WTC11 (cell line): ENCODE measurements at regions not wholly inside any gene's neighbourhood (a gene's known extent, or its start where the extent isn't known, plus 50 kb on each side); places are given as distances from the start of the nearest gene placed in this dataset.

ENCODE experiments used
- ATAC-seq: fragments of 200-7000 bp; cut with Tn5 transposase; 2 replicates; pipeline ENCODE4 v1.10.0; 2021; ENCODE audit warnings: mild to moderate bottlenecking, moderate library complexity
- CTCF ChIA-PET: fragments of 300-600 bp; sonication (Branson Sonifier 250); formaldehyde crosslinking; loops from one replicate; lab custom pipeline; 2021; ENCODE audit warnings: antibody characterized with exemption; lab: Charles Lee
- POLR2A ChIA-PET: fragments of 350-600 bp; sonication (Branson Sonifier 250); formaldehyde crosslinking; loops from one replicate; lab custom pipeline; 2021; ENCODE audit warnings: antibody characterized with exemption; lab: Charles Lee
- DNase-seq: peaks from one replicate; pipeline ENCODE4 v3.0.0; 2021; ENCODE audit warnings: low spot score
- H3K27ac Mint-ChIP-seq: 2 replicates; pipeline ENCODE4 v1.8.0; 2021; ENCODE audit warnings: mixed read lengths
- H3K27me3 Mint-ChIP-seq: 2 replicates; pipeline ENCODE4 v1.8.0; 2021; ENCODE audit warnings: low read depth, mild to moderate bottlenecking, moderate library complexity, mixed read lengths
- H3K36me3 Mint-ChIP-seq: 2 replicates; pipeline ENCODE4 v1.8.0; 2021; ENCODE audit warnings: mixed read lengths
- H3K4me1 Mint-ChIP-seq: 2 replicates; pipeline ENCODE4 v1.8.0; 2022; ENCODE audit warnings: mixed read lengths
- H3K4me3 Mint-ChIP-seq: 2 replicates; pipeline ENCODE4 v1.8.0; 2021; ENCODE audit warnings: mild to moderate bottlenecking, moderate library complexity, mixed read lengths
- H3K9me3 Mint-ChIP-seq: 2 replicates; pipeline ENCODE4 v1.8.0; 2021; ENCODE audit warnings: mixed read lengths
- AR ChIP-seq: fragments of 250-450 bp; sonication (Bioruptor Pico); IDR thresholded peaks from 2 replicates; pipeline ENCODE4 v1.9.0; 2021; ENCODE audit warnings: mild to moderate bottlenecking
- ATF1 ChIP-seq: sonication (generic); formaldehyde crosslinking; IDR thresholded peaks from 2 replicates; pipeline ENCODE4 v1.8.1; 2023; ENCODE audit warnings: mild to moderate bottlenecking, moderate library complexity, missing genetic modification reagents
- ATF3 ChIP-seq: sonication (generic); formaldehyde crosslinking; conservative IDR thresholded peaks from 2 replicates; pipeline ENCODE4 v1.8.1; 2022; ENCODE audit warnings: mild to moderate bottlenecking, missing genetic modification reagents
- ATF6 ChIP-seq: sonication (generic); formaldehyde crosslinking; IDR thresholded peaks from 2 replicates; pipeline ENCODE4 v1.8.1; 2023; ENCODE audit warnings: mild to moderate bottlenecking, missing genetic modification reagents
- CREM ChIP-seq: sonication (generic); formaldehyde crosslinking; IDR thresholded peaks from 2 replicates; pipeline ENCODE4 v1.8.1; 2022; ENCODE audit warnings: mild to moderate bottlenecking, missing genetic modification reagents, moderate library complexity
- E2F1 ChIP-seq: sonication (generic); formaldehyde crosslinking; IDR thresholded peaks from 2 replicates; pipeline ENCODE4 v1.8.0; 2022; ENCODE audit warnings: mild to moderate bottlenecking, missing genetic modification reagents
- E2F4 ChIP-seq: sonication (generic); formaldehyde crosslinking; IDR thresholded peaks from 2 replicates; pipeline ENCODE4 v1.8.1; 2022; ENCODE audit warnings: low read depth, mild to moderate bottlenecking, moderate library complexity, missing genetic modification reagents, borderline replicate concordance
- ESRRA ChIP-seq: sonication (generic); formaldehyde crosslinking; IDR thresholded peaks from 2 replicates; pipeline ENCODE4 v1.8.1; 2022; ENCODE audit warnings: mild to moderate bottlenecking, missing genetic modification reagents, borderline replicate concordance
- HMGA2 ChIP-seq: fragments of 250-450 bp; sonication (Bioruptor Pico); IDR thresholded peaks from 2 replicates; pipeline ENCODE4 v1.4.0; 2021; ENCODE audit warnings: mild to moderate bottlenecking, moderate library complexity
- HMGXB4 ChIP-seq: sonication (generic); formaldehyde crosslinking; IDR thresholded peaks from 2 replicates; pipeline ENCODE4 v1.8.1; 2023; ENCODE audit warnings: mild to moderate bottlenecking, moderate library complexity, missing genetic modification reagents
- IRF1 ChIP-seq: sonication (generic); formaldehyde crosslinking; IDR thresholded peaks from 2 replicates; pipeline ENCODE4 v1.8.0; 2023; ENCODE audit warnings: missing genetic modification reagents
- NFYB ChIP-seq: sonication (generic); formaldehyde crosslinking; conservative IDR thresholded peaks from 2 replicates; pipeline ENCODE4 v1.8.0; 2022; ENCODE audit warnings: low read depth, missing genetic modification reagents
- RORB ChIP-seq: fragments of 250-450 bp; sonication (Bioruptor Pico); IDR thresholded peaks from 2 replicates; pipeline ENCODE4 v1.9.0; 2021; ENCODE audit warnings: mild to moderate bottlenecking
- SMAD3 ChIP-seq: sonication (generic); formaldehyde crosslinking; IDR thresholded peaks from 2 replicates; pipeline ENCODE4 v1.8.0; 2022; ENCODE audit warnings: missing genetic modification reagents, mild to moderate bottlenecking, borderline replicate concordance
- STAT6 ChIP-seq: sonication (generic); formaldehyde crosslinking; conservative IDR thresholded peaks from 2 replicates; pipeline ENCODE4 v1.8.1; 2023; ENCODE audit warnings: mild to moderate bottlenecking, low read depth, missing genetic modification reagents, moderate library complexity
- TEAD1 ChIP-seq: sonication (generic); formaldehyde crosslinking; IDR thresholded peaks from 2 replicates; pipeline ENCODE4 v1.8.0; 2022; ENCODE audit warnings: mild to moderate bottlenecking, missing genetic modification reagents
- USF2 ChIP-seq: sonication (generic); formaldehyde crosslinking; IDR thresholded peaks from 2 replicates; pipeline ENCODE4 v1.8.1; 2023; ENCODE audit warnings: mild to moderate bottlenecking, missing genetic modification reagents, moderate library complexity
- ZBTB21 ChIP-seq: sonication (generic); formaldehyde crosslinking; IDR thresholded peaks from 2 replicates; pipeline ENCODE4 v1.8.1; 2023; ENCODE audit warnings: mild to moderate bottlenecking, missing genetic modification reagents, borderline replicate concordance
- ZNF416 ChIP-seq: fragments of 250-450 bp; sonication (Bioruptor Pico); IDR thresholded peaks from 2 replicates; pipeline ENCODE4 v1.9.0; 2021; ENCODE audit warnings: mild to moderate bottlenecking, inconsistent platforms

- ChIA-PET POLR2A (interaction anchor here (0.6 kb wide), 1 partner anchor 30 kb away, joined by 3 read pairs; no protein-coding TSS in a partner anchor), CTCF (no interaction called here)
- Mint-ChIP-seq H3K36me3 (no peaks in the 10 kb centered on the region), H3K9me3 (peaks cover 5% of the 10 kb centered on the region; the same call in 1 of the 2 replicates), H3K4me3 (no peak overlapping the region), H3K27me3 (no peaks in the 10 kb centered on the region; the same call in 1 of the 2 replicates), H3K4me1 (peaks cover 15% of the 10 kb centered on the region), H3K27ac (no peak overlapping the region; the same call in 1 of the 2 replicates)
- TF ChIP-seq ATF3 (CRISPR knock-in tag) (no peak), TEAD1 (CRISPR knock-in tag) (no peak), SMAD3 (CRISPR knock-in tag) (no peak), E2F1 (no peak), USF2 (no peak), RORB (CRISPR knock-in tag) (no peak), ESRRA (CRISPR knock-in tag) (no peak), E2F4 (CRISPR knock-in tag) (no peak), IRF1 (CRISPR knock-in tag) (no peak), ZNF416 (CRISPR knock-in tag) (no peak), STAT6 (CRISPR knock-in tag) (no peak), AR (CRISPR knock-in tag) (no peak), NFYB (CRISPR knock-in tag) (no peak), ZBTB21 (CRISPR knock-in tag) (no peak), ATF6 (CRISPR knock-in tag) (no peak), HMGXB4 (CRISPR knock-in tag) (no peak), ATF1 (CRISPR knock-in tag) (no peak), HMGA2 (CRISPR knock-in tag) (no peak), CREM (CRISPR knock-in tag) (no peak)
- no peak for ATAC-seq
- no peak for DNase-seq
Observed at GRCh38 chr5:40258222-40258621, 421.5 kb upstream of the PTGER4 start.
